CD4-positive, alpha-beta T cell treated with Interleukin-21 for 1 hour (primary cell): ENCODE measurements at regions not wholly inside any gene's neighbourhood (a gene's known extent, or its start where the extent isn't known, plus 50 kb on each side); places are given as distances from the start of the nearest gene placed in this dataset.

Experiments
- DNase-seq: peaks from one replicate; pipeline ENCODE4 v3.0.0-alpha.2; 2020

- DNase-seq = no peak
Measured at GRCh38 chr2:22530131-22530530, 854.8 kb upstream of the KLHL29 start.

GRCh38 chr2:22536133-22536532 lies 848.8 kb upstream of the KLHL29 start:
- no peak for DNase-seq

- no peak for DNase-seq
Measured at GRCh38 chr2:22554453-22554852, 830.5 kb upstream of the KLHL29 start.

GRCh38 chr2:22557406-22557805 lies 827.6 kb upstream of the KLHL29 start:
- DNase-seq = no peak

GRCh38 chr2:22560021-22560420 lies 825.0 kb upstream of the KLHL29 start:
- DNase-seq = no peak

- DNase-seq = no peak
Measured at GRCh38 chr2:22579341-22579740, 805.6 kb upstream of the KLHL29 start.

GRCh38 chr2:22582107-22582506 lies 802.9 kb upstream of the KLHL29 start:
- DNase-seq = no peak

- no peak for DNase-seq
Measured at GRCh38 chr2:22596306-22596705, 788.7 kb upstream of the KLHL29 start.

- no peak for DNase-seq
Measured at GRCh38 chr2:22600156-22600555, 784.8 kb upstream of the KLHL29 start.

- DNase-seq = no peak
Measured at GRCh38 chr2:22600999-22601398, 784.0 kb upstream of the KLHL29 start.

GRCh38 chr2:22604136-22604535 lies 780.8 kb upstream of the KLHL29 start:
- DNase-seq = no peak

- no peak for DNase-seq
Measured at GRCh38 chr2:22616031-22616430, 768.9 kb upstream of the KLHL29 start.

- DNase-seq = no peak
Measured at GRCh38 chr2:22623620-22624019, 761.4 kb upstream of the KLHL29 start.

- DNase-seq = no peak
Measured at GRCh38 chr2:22626621-22627020, 758.4 kb upstream of the KLHL29 start.

- no peak for DNase-seq
Measured at GRCh38 chr2:22628221-22628620, 756.8 kb upstream of the KLHL29 start.

GRCh38 chr2:22628906-22629305 lies 756.1 kb upstream of the KLHL29 start:
- DNase-seq = no peak

- no peak for DNase-seq
Measured at GRCh38 chr2:22634167-22634566, 750.8 kb upstream of the KLHL29 start.

- no peak for DNase-seq
Measured at GRCh38 chr2:22656426-22656825, 728.6 kb upstream of the KLHL29 start.

GRCh38 chr2:22673529-22673928 lies 711.5 kb upstream of the KLHL29 start:
- no peak for DNase-seq

GRCh38 chr2:22683914-22684313 lies 701.1 kb upstream of the KLHL29 start:
- no peak for DNase-seq

- DNase-seq = no peak
Measured at GRCh38 chr2:22690096-22690495, 694.9 kb upstream of the KLHL29 start.

- DNase-seq = no peak
Measured at GRCh38 chr2:22691666-22692065, 693.3 kb upstream of the KLHL29 start.

GRCh38 chr2:22692746-22693145 lies 692.2 kb upstream of the KLHL29 start:
- DNase-seq = no peak

GRCh38 chr2:22694300-22694699 lies 690.7 kb upstream of the KLHL29 start:
- DNase-seq = no peak

- no peak for DNase-seq
Measured at GRCh38 chr2:22694856-22695255, 690.1 kb upstream of the KLHL29 start.
